ELR (cell line): ENCODE measurements at regions not wholly inside any gene's neighbourhood (a gene's known extent, or its start where the extent isn't known, plus 50 kb on each side); places are given as distances from the start of the nearest gene placed in this dataset.
A peak's percentile ranks its signal among the peaks of the same experiment; 100 is the strongest.

Experiments used
- DNase-seq: peaks from one replicate; pipeline ENCODE4 v3.0.0-alpha.2; 2015; ENCODE audit warnings: low read depth

- DNase-seq = no peak
These were observed 94.0 kb upstream of the HNRNPA3 start for GRCh38 chr2:177118636-177119035.

- DNase-seq = no peak
These were observed 93.5 kb upstream of the HNRNPA3 start for GRCh38 chr2:177119099-177119498.

- no peak for DNase-seq
These were observed 89.5 kb upstream of the HNRNPA3 start for GRCh38 chr2:177123048-177123447.

DNA sequence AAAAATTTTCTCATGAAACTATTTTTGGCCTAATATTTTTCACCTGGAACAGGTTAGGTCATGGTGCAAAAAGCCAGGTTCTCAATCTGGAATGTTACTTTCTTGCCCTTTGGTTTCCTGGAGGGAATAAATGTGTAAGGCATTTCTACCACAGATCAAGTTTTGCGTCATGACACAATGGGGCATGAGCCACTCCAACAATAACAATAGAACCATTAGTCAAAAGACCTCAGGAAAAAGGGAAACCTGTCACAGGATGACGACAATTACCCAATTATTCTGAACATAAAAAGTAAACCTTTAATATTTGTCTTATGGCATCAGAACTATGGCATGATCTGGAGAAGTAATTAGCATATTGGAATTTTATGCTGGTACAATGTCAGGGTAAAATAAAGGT, 88.2 kb upstream of the HNRNPA3 start:
- DNase-seq = no peak

GRCh38 chr2:177127821-177128220, 84.8 kb upstream of the HNRNPA3 start:
- no peak for DNase-seq

- no peak for DNase-seq
These were observed 83.0 kb upstream of the HNRNPA3 start for GRCh38 chr2:177129610-177130009.

DNA sequence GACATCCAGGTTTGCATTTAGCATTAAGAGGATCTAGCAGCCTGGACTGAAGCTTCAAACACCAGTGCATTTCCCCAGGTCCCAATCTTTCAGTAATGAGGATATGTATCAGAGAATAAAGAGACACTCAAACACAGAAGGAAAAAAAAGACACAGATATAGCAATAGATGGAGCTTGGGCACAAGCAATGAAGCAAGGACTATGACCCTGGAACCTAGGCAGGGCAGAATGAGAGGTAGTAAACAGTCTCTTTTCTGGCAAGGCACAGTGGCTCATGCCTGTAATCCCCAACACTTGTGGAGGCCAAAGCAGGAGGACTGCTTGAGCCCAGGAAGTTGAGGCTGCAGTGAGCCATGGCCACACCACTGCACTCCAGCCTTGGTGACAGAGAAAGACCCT, 80.7 kb upstream of the HNRNPA3 start:
- DNase-seq = no peak

DNA sequence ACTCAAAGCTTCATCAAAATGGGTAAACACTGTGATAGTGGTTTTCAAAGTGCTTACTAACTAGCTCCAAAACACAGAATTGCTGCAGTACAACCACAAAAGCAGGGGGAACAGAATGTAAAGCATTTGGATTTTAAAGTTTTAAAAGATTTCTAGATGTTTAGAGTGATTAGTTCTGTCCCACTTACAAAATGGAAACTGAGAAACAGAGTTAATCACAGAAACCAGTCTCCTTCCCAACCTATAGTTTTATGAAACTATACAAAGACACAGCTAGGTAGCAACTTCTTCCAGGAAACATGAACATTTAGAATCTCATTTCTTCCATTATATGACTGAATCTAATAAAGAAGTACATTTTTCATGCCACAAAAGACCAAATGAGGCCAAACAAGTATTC, 73.8 kb upstream of the HNRNPA3 start:
- no peak for DNase-seq

- no peak for DNase-seq
These were observed 70.7 kb upstream of the HNRNPA3 start for GRCh38 chr2:177141866-177142265.

GRCh38 chr2:177143444-177143843, 69.2 kb upstream of the HNRNPA3 start:
- DNase-seq = peak; percentile 78

DNA sequence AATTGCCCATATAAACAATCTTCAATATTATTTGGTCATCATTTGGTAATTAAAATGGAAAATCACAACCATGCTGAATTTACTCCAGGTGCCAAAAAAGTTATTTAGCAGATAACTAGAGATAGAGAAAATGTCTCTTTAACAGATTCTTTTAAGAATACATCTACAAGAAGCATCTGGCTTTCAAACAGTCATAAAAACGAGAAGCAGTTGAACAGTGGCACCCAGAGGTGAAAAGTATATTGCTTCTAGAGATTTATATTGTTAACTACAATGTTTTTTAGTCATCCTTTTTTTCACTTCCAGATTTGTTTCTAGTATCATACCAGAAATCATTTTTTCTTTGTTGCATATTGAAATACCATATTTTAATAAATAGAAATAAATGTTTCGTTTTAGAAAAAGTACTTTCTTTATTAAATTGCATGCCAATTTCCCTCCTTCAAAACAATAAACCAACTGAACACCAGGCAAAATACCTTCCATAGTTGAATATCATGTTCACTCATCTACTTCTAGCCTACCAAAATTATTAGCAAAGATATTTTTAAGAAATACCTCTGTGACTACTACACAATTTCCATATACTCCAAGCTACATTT, 65.4 kb upstream of the HNRNPA3 start:
- DNase-seq = peak; percentile 73

- no peak for DNase-seq
These were observed 64.7 kb upstream of the HNRNPA3 start for GRCh38 chr2:177147834-177148445.

DNA sequence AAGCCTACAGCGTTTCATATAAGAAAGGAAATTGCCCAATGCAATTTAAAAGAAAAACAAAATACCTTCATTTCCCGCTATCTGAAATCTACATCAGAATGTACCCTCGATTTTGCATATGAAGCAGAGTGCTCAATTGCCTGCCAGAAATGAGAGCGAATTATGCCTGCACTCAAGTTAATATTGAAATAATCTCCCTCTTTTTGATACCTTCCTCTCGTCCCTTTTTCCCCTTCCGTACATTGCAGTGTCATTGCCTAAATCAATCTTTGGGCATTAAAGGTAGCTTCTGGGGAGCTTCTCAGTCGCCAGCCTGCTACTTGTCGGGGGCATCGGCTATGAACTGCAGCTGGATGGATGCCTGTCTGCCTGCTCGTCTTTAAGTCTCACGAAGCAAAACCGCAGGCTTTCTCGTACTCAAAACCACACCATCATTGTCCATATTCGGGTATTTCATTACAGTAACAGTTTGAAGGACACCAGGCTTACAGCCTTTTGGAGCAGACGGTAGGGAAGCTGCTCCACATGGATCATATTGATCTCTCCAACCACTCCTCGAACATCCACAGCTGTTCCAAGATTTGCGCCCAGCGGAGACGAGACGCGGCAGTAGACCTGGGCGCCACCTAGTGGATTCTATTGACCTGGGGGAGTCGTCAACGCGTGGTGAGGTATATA, 64.0 kb upstream of the HNRNPA3 start:
- DNase-seq = peak; percentile 86

DNA sequence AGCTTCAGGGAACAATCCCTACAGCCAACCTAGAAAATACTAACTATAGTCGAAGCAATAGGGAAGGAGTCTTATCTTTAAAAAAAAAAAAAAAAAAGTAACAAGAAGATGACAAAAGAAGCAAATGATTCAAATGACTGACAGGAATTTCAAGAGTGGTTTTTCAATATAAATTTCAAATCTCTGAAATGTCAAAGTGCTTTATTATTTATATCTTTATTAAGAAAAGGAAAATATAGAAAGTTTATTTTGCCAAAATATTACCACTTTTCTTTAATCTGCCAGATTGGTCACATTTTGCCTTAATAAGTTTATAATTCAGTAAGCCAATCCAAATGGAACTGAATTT, 63.5 kb upstream of the HNRNPA3 start:
- no peak for DNase-seq

GRCh38 chr2:177153805-177154204, 58.8 kb upstream of the HNRNPA3 start:
- DNase-seq = no peak

DNA sequence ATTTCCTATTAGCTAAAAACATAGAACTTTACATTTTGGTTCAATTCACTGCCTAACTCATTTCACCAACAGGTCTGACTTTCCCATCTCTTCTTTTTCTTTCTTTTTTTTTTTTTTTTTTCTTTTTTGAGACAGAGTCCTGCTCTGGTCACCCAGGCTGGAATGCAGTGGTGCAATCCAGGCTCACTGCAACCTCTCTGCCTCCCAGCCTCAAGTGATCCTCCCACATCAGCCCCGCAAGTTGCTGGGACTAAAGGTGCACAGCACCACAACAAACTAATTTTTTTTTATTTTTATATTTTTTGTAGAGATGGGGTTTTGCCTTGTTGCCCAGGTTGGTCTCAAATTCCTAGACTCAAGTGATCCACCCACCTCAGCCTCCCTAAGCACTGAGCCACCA, 57.8 kb upstream of the HNRNPA3 start:
- DNase-seq = no peak

- no peak for DNase-seq
These were observed 57.0 kb upstream of the HNRNPA3 start for GRCh38 chr2:177155631-177156030.

DNA sequence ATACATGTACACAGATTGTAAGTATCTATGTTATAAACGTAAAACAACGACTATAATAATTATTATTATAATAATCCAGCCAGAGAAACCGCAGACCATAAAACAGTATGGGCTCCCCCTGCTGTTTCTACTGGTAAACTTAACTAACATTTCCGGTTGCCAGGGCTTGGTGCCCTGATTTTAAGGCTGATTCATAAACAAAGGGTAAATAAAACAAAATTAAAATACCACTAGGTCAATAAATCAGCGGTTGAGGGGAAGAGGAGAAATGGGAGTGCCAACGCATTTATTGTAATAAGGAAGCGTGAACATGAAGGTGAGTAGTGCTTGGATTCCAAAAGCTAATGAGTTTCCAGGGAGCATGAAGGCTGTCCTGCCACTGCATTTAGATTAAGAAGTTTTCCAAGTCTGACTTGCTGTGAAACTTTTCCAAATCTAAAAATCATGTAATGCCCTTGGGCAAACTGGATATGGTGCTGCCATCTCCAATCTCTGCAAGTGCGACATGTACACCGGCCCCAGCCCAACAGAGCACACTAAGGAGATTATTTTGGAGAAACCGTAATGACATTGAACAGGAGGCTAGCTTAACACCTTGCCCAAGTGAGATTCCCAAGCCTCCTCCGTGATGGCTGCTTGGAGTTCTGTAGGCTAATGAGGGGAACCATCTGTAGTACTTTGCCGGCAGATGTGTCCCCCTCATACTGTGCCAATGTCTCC, 50.7 kb upstream of the HNRNPA3 start:
- DNase-seq = peak; percentile 73
